ENCODE measurements at regions not wholly inside any gene's neighbourhood (a gene's known extent, or its start where the extent isn't known, plus 50 kb on each side); places are given as distances from the start of the nearest gene placed in this dataset.
A peak's percentile ranks its signal among the peaks of the same experiment; 100 is the strongest.

GRCh38 chr4:184267673-184268583 is 50.3 kb upstream of the ENPP6 start (continued):
- TF ChIP-seq ZNF639 (CRISPR knock-in tag; conservative IDR thresholded peaks at IDR 0.05 in 1 of 2, IDR thresholded peaks at IDR 0.05 in 1 of 2) (0 out of 4 replicates have a peak, but pooled peaks of 1 of the 2 experiments have one; percentile 27), ZNF561 (CRISPR knock-in tag; conservative IDR thresholded peaks at IDR 0.05) (no peak), AFF4 (CRISPR knock-in tag; IDR thresholded peaks at IDR 0.05) (0 out of 2 replicates have a peak, but pooled peaks have one; percentile 36), ZNF316 (IDR thresholded peaks at IDR 0.05) (peak; percentile 98), CCAR2 (IDR thresholded peaks at IDR 0.05; ENCODE audit: low read depth, low read length) (no peak), NFRKB (IDR thresholded peaks at IDR 0.05; ENCODE audit: low read depth) (peak; percentile 74; the same call in 1 of the 2 replicates), RFX5 (IDR thresholded peaks at IDR 0.05; ENCODE audit: low read depth, low read length) (no peak), SMAD2 (IDR thresholded peaks at IDR 0.05; ENCODE audit: low read depth, low read length) (no peak), KLF13 (tag; IDR thresholded peaks at IDR 0.05; ENCODE audit: borderline replicate concordance, low read depth) (no peak), SRSF3 (IDR thresholded peaks at IDR 0.05; ENCODE audit: insufficient read depth, low read length) (no peak), PREB (CRISPR knock-in tag; IDR thresholded peaks at IDR 0.05) (0 out of 2 replicates have a peak, but pooled peaks have one; percentile 44), HDAC1 (IDR thresholded peaks at IDR 0.05) (peak in 1 of 2 experiments; percentile 58; a peak in 2 of 4 replicates), ZNF280A (IDR thresholded peaks at IDR 0.05; ENCODE audit: low read depth, partially characterized antibody) (no peak), YBX1 (IDR thresholded peaks at IDR 0.05) (no peak), ATF1 (CRISPR knock-in tag; IDR thresholded peaks at IDR 0.05) (no peak), ATF1 (tag; IDR thresholded peaks at IDR 0.05) (peak; percentile 54), NR3C1 (CRISPR knock-in tag; IDR thresholded peaks at IDR 0.05) (no peak), MLLT1 (IDR thresholded peaks at IDR 0.05) (peak; percentile 40 to 84; a peak in 3 of 4 replicates)

Data from K562 (cell line).